ENCODE measurements at regions not wholly inside any gene's neighbourhood (a gene's known extent, or its start where the extent isn't known, plus 50 kb on each side); places are given as distances from the start of the nearest gene placed in this dataset.

GRCh38 chr9:135324329-135324728, 155.3 kb upstream of the PPP1R26 start:
- H3K4me3 ChIP-seq (ENCODE audit: low read length), result no peak overlapping the region
- no peak for DNase-seq (ENCODE audit: low read depth, low spot score)

GRCh38 chr9:135326141-135326540, 153.4 kb upstream of the PPP1R26 start:
- H3K4me3 ChIP-seq (ENCODE audit: low read length), result no peak overlapping the region
- no peak for DNase-seq (ENCODE audit: low read depth, low spot score)

GRCh38 chr9:135326633-135327152, 152.9 kb upstream of the PPP1R26 start:
- H3K4me3 ChIP-seq (ENCODE audit: low read length), result no peak overlapping the region
- DNase-seq (ENCODE audit: low read depth, low spot score), result no peak

- H3K4me3 ChIP-seq (ENCODE audit: low read length), result no peak overlapping the region
- DNase-seq (ENCODE audit: low read depth, low spot score), result no peak
Measured at GRCh38 chr9:135328485-135329417, 150.8 kb upstream of the PPP1R26 start.

- H3K4me3 ChIP-seq (ENCODE audit: low read length), result no peak overlapping the region
- no peak for DNase-seq (ENCODE audit: low read depth, low spot score)
Measured at GRCh38 chr9:135329571-135330306, 149.8 kb upstream of the PPP1R26 start.

GRCh38 chr9:135330307-135330631, 149.3 kb upstream of the PPP1R26 start:
- no peak for DNase-seq (ENCODE audit: low read depth, low spot score)

GRCh38 chr9:135330685-135331590, 148.6 kb upstream of the PPP1R26 start:
- DNase-seq (ENCODE audit: low read depth, low spot score), result no peak
- no peak overlapping the region for H3K4me3 ChIP-seq (ENCODE audit: low read length)

More at GRCh38 chr9:135330307-135330631, 149.3 kb upstream of the PPP1R26 start:
- H3K4me3 ChIP-seq (ENCODE audit: low read length), result no peak overlapping the region

- no peak for DNase-seq (ENCODE audit: low read depth, low spot score)
- no peak overlapping the region for H3K4me3 ChIP-seq (ENCODE audit: low read length)
Measured at GRCh38 chr9:135332516-135332915, 147.1 kb upstream of the PPP1R26 start.

GRCh38 chr9:135332979-135333748, 146.4 kb upstream of the PPP1R26 start:
- no peak for DNase-seq (ENCODE audit: low read depth, low spot score)
- H3K4me3 ChIP-seq (ENCODE audit: low read length), result no peak overlapping the region

- no peak for DNase-seq (ENCODE audit: low read depth, low spot score)
- no peak overlapping the region for H3K4me3 ChIP-seq (ENCODE audit: low read length)
Measured at GRCh38 chr9:135334953-135335460, 144.6 kb upstream of the PPP1R26 start.

GRCh38 chr9:135335691-135336181, 143.8 kb upstream of the PPP1R26 start:
- DNase-seq (ENCODE audit: low read depth, low spot score), result no peak
- no peak overlapping the region for H3K4me3 ChIP-seq (ENCODE audit: low read length)

- H3K4me3 ChIP-seq (ENCODE audit: low read length), result no peak overlapping the region
- no peak for DNase-seq (ENCODE audit: low read depth, low spot score)
Measured at GRCh38 chr9:135336722-135337527, 142.7 kb upstream of the PPP1R26 start.

GRCh38 chr9:135338546-135338945, 141.0 kb upstream of the PPP1R26 start:
- DNase-seq (ENCODE audit: low read depth, low spot score), result no peak
- H3K4me3 ChIP-seq (ENCODE audit: low read length), result no peak overlapping the region

GRCh38 chr9:135339378-135339973, 140.1 kb upstream of the PPP1R26 start:
- no peak for DNase-seq (ENCODE audit: low read depth, low spot score)
- H3K4me3 ChIP-seq (ENCODE audit: low read length), result no peak overlapping the region

GRCh38 chr9:135340143-135340655, 139.4 kb upstream of the PPP1R26 start:
- no peak for DNase-seq (ENCODE audit: low read depth, low spot score)
- no peak overlapping the region for H3K4me3 ChIP-seq (ENCODE audit: low read length)

GRCh38 chr9:135340726-135341475, 138.7 kb upstream of the PPP1R26 start:
- DNase-seq (ENCODE audit: low read depth, low spot score), result no peak
- no peak overlapping the region for H3K4me3 ChIP-seq (ENCODE audit: low read length)

Measured in Jurkat, Clone E6-1 (cell line).